K562 (cell line): ENCODE measurements at regions not wholly inside any gene's neighbourhood (a gene's known extent, or its start where the extent isn't known, plus 50 kb on each side); places are given as distances from the start of the nearest gene placed in this dataset.
"Not testable (repeated sequence)": the region's sequence is repeated elsewhere in the genome, so short reads cannot be mapped to it uniquely, and the experiment has no call there.

ENCODE experiments used
- ATAC-seq: fragments of 200-7000 bp; cut with Tn5 transposase; 3 replicates; pipeline ENCODE4 v1.9.1; 2020; ENCODE audit warnings: moderate library complexity
- BruUV-seq: library from RNA; stranded (reverse); fragments of 400-500 nt; replicated peaks from 2 replicates; lab custom pipeline; 2021; lab: Mats Ljungman, UMichigan
- CTCF ChIA-PET: fragments of 300-600 bp; formaldehyde crosslinking; extraction: SDS; loops from one replicate; lab custom pipeline; 2021; ENCODE audit warnings: low intra/inter-chr PET ratio; lab: Yijun Ruan, JAX
- POLR2A ChIA-PET: fragments of 300-600, 350-650 bp; sonication (Branson Sonifier 250); formaldehyde crosslinking; extraction: SDS; loops from one replicate; lab custom pipeline; 2021; ENCODE audit warnings: antibody characterized with exemption, inconsistent platforms; lab: Yijun Ruan, JAX
- DNase-seq, 4 experiments: peaks; one replicate each; pipeline versions ENCODE4 v3.0.0 to v3.0.0-alpha.2; 2011 to 2018; ENCODE audit warnings: low spot score in 3 of 4, mixed read lengths in 3 of 4; ENCODE audit errors: extremely low read depth in 1 of 4
- FAIRE-seq: peaks from 2 replicates; lab custom pipeline; 2011; peaks lifted over from hg19 to GRCh38; lab: Jason Lieb, UNC
- H2AFZ ChIP-seq: 2 replicates; pipeline ENCODE4 v1.6.0; 2011; ENCODE audit warnings: low read depth, low read length, control low read depth, inconsistent platforms
- H3K27ac ChIP-seq: fragments of 200-600 bp; 3 replicates; pipeline ENCODE4 v1.8.0; 2011; ENCODE audit warnings: low read depth, mild to moderate bottlenecking, control low read depth, inconsistent platforms, low read length, moderate library complexity, mixed read lengths; ENCODE audit errors: extremely low read depth
- H3K27me3 ChIP-seq, 2 experiments: fragments of 300-600 bp in 1 of 2; 2 replicates in 1 of 2; 3 replicates in 1 of 2; pipeline versions ENCODE4 v1.6.0 to v1.8.0; 2011; ENCODE audit warnings: inconsistent platforms in 2 of 2, low read length in 2 of 2, mild to moderate bottlenecking in 1 of 2, mixed read lengths in 1 of 2, moderate library complexity in 1 of 2; ENCODE audit not compliant: control insufficient read depth in 2 of 2, insufficient read depth in 2 of 2
- H3K36me3 ChIP-seq: fragments of 300-600 bp; 3 replicates; pipeline ENCODE4 v1.8.0; 2011; ENCODE audit warnings: mild to moderate bottlenecking, low read length, inconsistent platforms; ENCODE audit not compliant: control insufficient read depth, insufficient read depth
- H3K4me1 ChIP-seq, 2 experiments: fragments of 200-600 bp in 1 of 2; replicated peaks in 1 of 2; 2 replicates in 1 of 2; 3 replicates in 1 of 2; pipeline versions ENCODE4 v1.5.1 to v1.8.0; 2011; ENCODE audit warnings: inconsistent platforms in 2 of 2, low read length in 2 of 2, mild to moderate bottlenecking in 1 of 2, mixed read lengths in 1 of 2, moderate library complexity in 1 of 2; ENCODE audit not compliant: control insufficient read depth in 2 of 2, insufficient read depth in 2 of 2
- H3K4me2 ChIP-seq: 2 replicates; pipeline ENCODE4 v1.6.1; 2011; ENCODE audit warnings: low read length, control low read depth, inconsistent platforms, mixed read lengths; ENCODE audit not compliant: insufficient read depth
- H3K4me3 ChIP-seq: fragments of 200-600 bp; sonication (generic), shearing (Covaris generic); 2 replicates; pipeline ENCODE4 v1.5.1; 2016; ENCODE audit warnings: control low read depth, inconsistent platforms
- H3K79me2 ChIP-seq: fragments of 200-600 bp; 3 replicates; pipeline ENCODE4 v1.8.0; 2011; ENCODE audit warnings: low read length, inconsistent platforms; ENCODE audit not compliant: control insufficient read depth, insufficient read depth
- H3K9ac ChIP-seq, 2 experiments: 2 replicates each; pipeline versions ENCODE4 v1.6.0 to v1.6.1; 2011; ENCODE audit warnings: low read depth in 2 of 2, low read length in 2 of 2, control low read depth in 1 of 2, inconsistent platforms in 1 of 2, mild to moderate bottlenecking in 1 of 2, mixed read lengths in 1 of 2; ENCODE audit not compliant: insufficient read depth in 1 of 2
- H3K9me1 ChIP-seq: one replicate; pipeline ENCODE4 v1.6.0; 2011; ENCODE audit warnings: inconsistent platforms, mild to moderate bottlenecking, low read length, moderate library complexity; ENCODE audit not compliant: control insufficient read depth, insufficient read depth
- H3K9me3 ChIP-seq: replicated peaks from 2 replicates; pipeline ENCODE4 v1.5.1; 2011; ENCODE audit warnings: low read depth, low read length, inconsistent platforms; ENCODE audit not compliant: control insufficient read depth, insufficient read depth
- H4K20me1 ChIP-seq: replicated peaks from 2 replicates; pipeline ENCODE4 v1.6.1; 2011; ENCODE audit warnings: low read length, inconsistent platforms, mixed read lengths; ENCODE audit not compliant: control insufficient read depth, insufficient read depth
- CREB3L1 ChIP-seq: fragments of 450-650 bp; IDR thresholded peaks from 2 replicates; pipeline ENCODE4 v1.6.1; 2014; ENCODE audit warnings: low read depth, mild to moderate bottlenecking, moderate library complexity, borderline replicate concordance
- DMBX1 ChIP-seq: fragments of 250-450 bp; sonication (Bioruptor Pico); IDR thresholded peaks from 2 replicates; pipeline ENCODE4 v1.8.0; 2022; ENCODE audit warnings: inconsistent platforms, mild to moderate bottlenecking, moderate library complexity, borderline replicate concordance
- ZNF134 ChIP-seq: fragments of 250-450 bp; sonication (Bioruptor Pico); conservative IDR thresholded peaks from 2 replicates; pipeline ENCODE4 v1.4.0; 2020
- WGBS: fragments of 100-300 bp; shearing (Covaris generic); methylation state at CpG from one replicate; pipeline ENCODE4 v1.1.6; 2016; ENCODE audit warnings: low coverage, mixed read lengths; ENCODE audit not compliant: insufficient coverage; ENCODE audit errors: missing lambda C conversion rate; 5-methylcytosine and 5-hydroxymethylcytosine counted together
- in situ Hi-C: fragments of 300-500 bp; cut with MboI; formaldehyde crosslinking; loops from 4 replicates; pipeline ENCODE4 v1.15.0; 2018; ENCODE audit warnings: inconsistent platforms, mixed read lengths
- intact Hi-C: fragments of 100-400 bp; cut with micrococcal nuclease; formaldehyde crosslinking; loops from 2 replicates; pipeline ENCODE4 v1.14.2; 2022

- WGBS: 0% methylated on average over 2 of the region's 6 CpGs
- ATAC-seq: peak; percentile 47; the same call in 2 of the 3 replicates
- no TSS peak for BruUV-seq
Measured at GRCh38 chr9:65449423-65449822, 164.4 kb upstream of the FOXD4L5 start.

GRCh38 chr9:65447146-65447545, 162.1 kb upstream of the FOXD4L5 start:
- H3K27me3 ChIP-seq, H2AFZ ChIP-seq, H3K27ac ChIP-seq, H3K9me1 ChIP-seq, FAIRE-seq, H3K4me1 ChIP-seq, CTCF ChIA-PET, H3K36me3 ChIP-seq, H3K9me3 ChIP-seq, BruUV-seq: not testable (repeated sequence)
- WGBS: 19% methylated on average over 2 of the region's 7 CpGs
- TF ChIP-seq ZNF134 (CRISPR knock-in tag): peak; percentile 79
- TF ChIP-seq, all 486 proteins: peak for 1; not testable (repeated sequence) for 485
- H3K79me2 ChIP-seq, intact Hi-C loops, DNase-seq, H4K20me1 ChIP-seq, H3K4me3 ChIP-seq, H3K4me2 ChIP-seq, ATAC-seq, in situ Hi-C loops, POLR2A ChIA-PET, H3K9ac ChIP-seq: not testable (repeated sequence)

More at GRCh38 chr9:65449423-65449822, 164.4 kb upstream of the FOXD4L5 start:
- Histone ChIP-seq H3K9me1 (no peaks in the 10 kb centered on the region), H3K4me3 (no peak overlapping the region), H3K9ac (no peak overlapping the region), H3K4me2 (no peak overlapping the region), H3K4me1 (no peaks in the 10 kb centered on the region; a peak in 1 of 5 replicates), H3K9me3 (no peaks in the 10 kb centered on the region), H3K36me3 (no peaks in the 10 kb centered on the region), H3K27ac (no peak overlapping the region), H4K20me1 (no peaks in the 10 kb centered on the region), H3K79me2 (no peaks in the 10 kb centered on the region), H3K27me3 (no peaks in the 10 kb centered on the region), H2AFZ (no peak overlapping the region)
- FAIRE-seq (no peak), DNase-seq (no peak)
- ChIA-PET CTCF (no interaction called here), POLR2A (no interaction called here)
- in situ Hi-C loops: no loop called here
- TF ChIP-seq DMBX1 (CRISPR knock-in tag) (no peak), CREB3L1 (no peak)
- intact Hi-C loops: no loop called here
